B cell (primary cell): ENCODE measurements at regions not wholly inside any gene's neighbourhood (a gene's known extent, or its start where the extent isn't known, plus 50 kb on each side); places are given as distances from the start of the nearest gene placed in this dataset.
"Not testable (repeated sequence)": the region's sequence is repeated elsewhere in the genome, so short reads cannot be mapped to it uniquely, and the experiment has no call there.

Experiments
- ATAC-seq: fragments of 200-7000 bp; cut with Tn5 transposase; one replicate; pipeline ENCODE4 v1.10.0; 2021; ENCODE audit warnings: low read depth, mild to moderate bottlenecking, moderate number of reproducible peaks, moderate library complexity
- CTCF ChIA-PET: fragments of 350-600 bp; sonication (Branson Sonifier 250); formaldehyde crosslinking; loops from one replicate; lab custom pipeline; 2021; ENCODE audit warnings: antibody characterized with exemption, inconsistent platforms; lab: Charles Lee
- POLR2A ChIA-PET: fragments of 350-600 bp; sonication (Branson Sonifier 250); formaldehyde crosslinking; loops from one replicate; lab custom pipeline; 2021; ENCODE audit warnings: antibody characterized with exemption; lab: Charles Lee
- DNase-seq: peaks from one replicate; pipeline ENCODE4 v3.0.0; 2013
- H2AFZ ChIP-seq: 2 replicates; pipeline ENCODE4 v1.6.1; 2012; ENCODE audit warnings: mild to moderate bottlenecking, low read depth, low read length; ENCODE audit not compliant: insufficient read depth, poor library complexity, severe bottlenecking
- H3K27ac ChIP-seq, 2 donors: 1 replicate in 1 of 2; 2 replicates in 1 of 2; pipeline ENCODE4 v1.5.1; 2012 to 2013; ENCODE audit warnings: low read length in 2 of 2, mild to moderate bottlenecking in 2 of 2, moderate library complexity in 1 of 2
- H3K27me3 ChIP-seq, 4 experiments: fragments of 200-600 bp in 1 of 4; sonication (generic) in 1 of 4; replicated peaks in 1 of 4; 1 replicate in 2 of 4; 2 replicates in 2 of 4; pipeline versions ENCODE4 v1.6.1 to v1.7.0; 2013 to 2016; ENCODE audit warnings: low read length in 3 of 4, mild to moderate bottlenecking in 2 of 4, mixed read lengths in 1 of 4, moderate library complexity in 1 of 4; ENCODE audit not compliant: insufficient read depth in 4 of 4, control insufficient read depth in 3 of 4; ENCODE audit errors: control extremely low read depth in 1 of 4
- H3K36me3 ChIP-seq, 2 experiments: replicated peaks in 1 of 2; 1 replicate in 1 of 2; 2 replicates in 1 of 2; pipeline versions ENCODE4 v1.6.1 to v1.7.1; 2013; ENCODE audit warnings: low read length in 1 of 2; ENCODE audit not compliant: insufficient read depth in 2 of 2, control insufficient read depth in 1 of 2; ENCODE audit errors: control extremely low read depth in 1 of 2, extremely low read depth in 1 of 2
- H3K4me1 ChIP-seq, 2 donors: fragments of 200-600 bp in 1 of 2; sonication (generic) in 1 of 2; 1 replicate in 1 of 2; 2 replicates in 1 of 2; pipeline versions ENCODE4 v1.5.1 to v1.6.1; 2013 to 2017; ENCODE audit warnings: low read length in 2 of 2; ENCODE audit not compliant: control insufficient read depth in 2 of 2, insufficient read depth in 2 of 2
- H3K4me2 ChIP-seq: replicated peaks from 2 replicates; pipeline ENCODE3; 2012; ENCODE audit warnings: mild to moderate bottlenecking, low read depth, low read length; ENCODE audit not compliant: poor library complexity, severe bottlenecking
- H3K4me3 ChIP-seq, 5 experiments: fragments of 200-600 bp in 1 of 5; sonication (generic) in 1 of 5; 1 replicate in 3 of 5; 2 replicates in 2 of 5; pipeline versions ENCODE4 v1.5.1 to v1.7.0; 2011 to 2016; ENCODE audit warnings: low read length in 4 of 5, mild to moderate bottlenecking in 4 of 5, low read depth in 2 of 5, control low read depth in 1 of 5, moderate library complexity in 1 of 5; ENCODE audit not compliant: insufficient read depth in 1 of 5; ENCODE audit errors: control extremely low read depth in 1 of 5, extremely low read depth in 1 of 5
- H3K79me2 ChIP-seq: fragments of 200-600 bp; sonication (generic); one replicate; pipeline ENCODE4 v1.6.0; 2016; ENCODE audit warnings: low read length; ENCODE audit not compliant: control insufficient read depth, insufficient read depth
- H3K9ac ChIP-seq: fragments of 200-600 bp; sonication (generic); 2 replicates; pipeline ENCODE4 v1.6.1; 2017; ENCODE audit warnings: mild to moderate bottlenecking, low read length, moderate library complexity
- H3K9me3 ChIP-seq, 3 donors: one replicate each; pipeline versions ENCODE4 v1.6.1 to v1.7.1; 2013; ENCODE audit warnings: low read length in 2 of 3; ENCODE audit not compliant: control insufficient read depth in 2 of 3, insufficient read depth in 1 of 3; ENCODE audit errors: control extremely low read depth in 1 of 3
- H4K20me1 ChIP-seq: 2 replicates; pipeline ENCODE4 v1.6.0; 2012; ENCODE audit warnings: mild to moderate bottlenecking, low read length; ENCODE audit not compliant: insufficient read depth, control insufficient read depth, poor library complexity, severe bottlenecking
- H3K27ac Mint-ChIP-seq: one replicate; pipeline ENCODE4 v1.8.0; 2021; ENCODE audit warnings: mixed read lengths
- H3K27me3 Mint-ChIP-seq: one replicate; pipeline ENCODE4 v1.8.0; 2021; ENCODE audit warnings: mixed read lengths
- H3K4me1 Mint-ChIP-seq: one replicate; pipeline ENCODE4 v1.8.0; 2021; ENCODE audit warnings: mixed read lengths
- H3K4me3 Mint-ChIP-seq: one replicate; pipeline ENCODE4 v1.8.0; 2021; ENCODE audit warnings: mixed read lengths
- H3K9me3 Mint-ChIP-seq: one replicate; pipeline ENCODE4 v1.8.0; 2022; ENCODE audit warnings: mixed read lengths; ENCODE audit not compliant: insufficient read depth
- CTCF ChIP-seq: fragments of 200-600 bp; IDR thresholded peaks from one replicate; pipeline ENCODE4 v1.8.0; 2022; ENCODE audit warnings: antibody characterized with exemption, mild to moderate bottlenecking
- EZH2 ChIP-seq: IDR thresholded peaks from 2 replicates; pipeline ENCODE4 v1.6.1; 2012; ENCODE audit warnings: borderline replicate concordance, low read depth, mild to moderate bottlenecking, moderate library complexity, low read length; ENCODE audit not compliant: insufficient read depth, poor library complexity, severe bottlenecking
- WGBS: methylation state at CpG from one replicate; pipeline ENCODE4 v1.1.5; 2013; ENCODE audit warnings: missing lambda C conversion rate; ENCODE audit not compliant: insufficient coverage; 5-methylcytosine and 5-hydroxymethylcytosine counted together
- intact Hi-C: fragments of 100-400 bp; cut with micrococcal nuclease; formaldehyde crosslinking; loops from one replicate; pipeline ENCODE4 v1.10.0; 2022

DNA sequence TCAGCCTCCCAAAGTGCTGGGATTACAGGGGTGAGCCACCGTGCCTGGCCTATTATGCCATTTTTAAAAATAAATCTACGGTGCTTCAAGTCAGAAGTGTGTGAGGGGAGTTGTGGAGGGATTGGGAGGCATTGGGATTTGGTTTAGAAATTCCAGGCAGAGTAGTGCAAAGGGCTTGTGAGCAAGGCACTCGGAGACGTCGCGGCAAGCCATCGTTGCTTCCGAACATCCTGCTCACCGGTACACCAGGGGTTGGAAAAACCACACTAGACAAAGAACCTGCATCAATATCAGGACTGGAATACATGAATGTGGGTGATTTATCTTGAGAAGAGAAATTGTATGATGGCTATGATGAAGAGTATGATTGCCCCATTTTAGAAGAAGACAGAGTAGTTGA lies 227.0 kb downstream of the ALG10 start:
- Mint-ChIP-seq H3K9me3 (no peaks in the 10 kb centered on the region), H3K27ac (no peak overlapping the region), H3K27me3 (no peaks in the 10 kb centered on the region), H3K4me1 (no peaks in the 10 kb centered on the region), H3K4me3 (no peak overlapping the region)
- WGBS: no CpG with 5 or more reads among the region's 9 CpGs
- H3K27me3 ChIP-seq: no peaks in the 10 kb centered on the region
- no peak overlapping the region for H3K27ac ChIP-seq
- ATAC-seq (no peak), DNase-seq (no peak)
- H3K4me1 ChIP-seq: no peaks in the 10 kb centered on the region
- intact Hi-C loops: no loop called here
- H3K79me2 ChIP-seq: no peaks in the 10 kb centered on the region
- TF ChIP-seq EZH2 (no peak), CTCF (no peak)
- no peaks in the 10 kb centered on the region for H3K36me3 ChIP-seq
- peaks cover 0 to 1% (median 0%) of the 10 kb centered on the region in 3 donors for H3K9me3 ChIP-seq
- CTCF ChIA-PET: no interaction called here
- no peaks in the 10 kb centered on the region for H4K20me1 ChIP-seq
- no peak overlapping the region for H3K9ac ChIP-seq
- H3K4me3 ChIP-seq: no peak overlapping the region
- H2AFZ ChIP-seq: no peak overlapping the region
- no peak overlapping the region for H3K4me2 ChIP-seq
- POLR2A ChIA-PET: no interaction called here

DNA sequence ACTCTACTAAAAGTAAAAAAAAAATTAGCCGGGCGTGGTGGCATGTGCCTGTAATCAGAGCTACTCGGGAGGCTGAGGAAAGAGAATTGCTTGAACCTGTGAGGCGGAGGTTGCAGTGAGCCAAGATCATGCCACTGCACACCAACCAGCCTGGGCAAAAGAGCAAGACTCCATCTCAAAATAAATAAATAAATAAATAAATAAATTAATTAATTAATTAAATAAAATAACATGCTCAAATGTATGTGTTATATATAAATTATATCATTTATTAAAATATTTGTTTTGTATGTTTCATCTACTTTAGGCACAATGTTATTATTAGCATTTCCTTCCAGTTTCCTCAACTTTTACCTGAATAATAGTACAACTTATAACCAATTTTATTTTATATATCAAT lies 229.6 kb downstream of the ALG10 start:
- no CpG with 5 or more reads among the region's 4 CpGs for WGBS
- H3K9me3 ChIP-seq, H3K4me3 ChIP-seq, H3K36me3 ChIP-seq, H3K4me2 ChIP-seq, H3K27me3 ChIP-seq, H3K27ac Mint-ChIP-seq, H3K9me3 Mint-ChIP-seq, intact Hi-C loops, H4K20me1 ChIP-seq, H3K4me1 Mint-ChIP-seq, H3K4me1 ChIP-seq, H2AFZ ChIP-seq, H3K9ac ChIP-seq, H3K79me2 ChIP-seq, H3K27me3 Mint-ChIP-seq, H3K27ac ChIP-seq, ATAC-seq, CTCF ChIA-PET, POLR2A ChIA-PET, H3K4me3 Mint-ChIP-seq, DNase-seq: not testable (repeated sequence)
